TTC549 (cell line): ENCODE measurements at regions not wholly inside any gene's neighbourhood (a gene's known extent, or its start where the extent isn't known, plus 50 kb on each side); places are given as distances from the start of the nearest gene placed in this dataset.

ENCODE experiments used
- FAIRE-seq: peaks from 2 replicates; lab custom pipeline; 2012; peaks lifted over from hg19 to GRCh38; lab: Jason Lieb, UNC

GRCh38 chr2:133948610-133949290 lies 305.1 kb upstream of the MGAT5 start:
- no peak for FAIRE-seq

DNA sequence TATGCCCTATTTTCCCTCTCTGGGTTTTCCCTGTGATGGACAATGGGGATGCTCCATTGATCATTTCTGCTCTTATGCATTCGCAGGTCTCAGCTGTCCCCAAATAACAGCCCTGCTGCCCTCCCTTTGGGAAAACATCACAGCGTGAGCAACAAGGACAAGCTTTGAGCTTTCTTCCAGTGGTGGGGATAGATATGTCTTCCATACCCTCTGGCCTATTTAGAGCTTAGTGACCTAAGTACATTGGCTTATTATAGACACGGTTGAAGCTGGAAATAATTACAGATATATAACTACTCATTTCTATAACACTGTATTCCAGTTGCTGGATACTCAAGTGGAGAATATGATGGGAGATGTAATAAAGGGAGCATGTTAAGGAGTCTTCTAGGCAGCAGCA lies 304.3 kb upstream of the MGAT5 start:
- FAIRE-seq = no peak

DNA sequence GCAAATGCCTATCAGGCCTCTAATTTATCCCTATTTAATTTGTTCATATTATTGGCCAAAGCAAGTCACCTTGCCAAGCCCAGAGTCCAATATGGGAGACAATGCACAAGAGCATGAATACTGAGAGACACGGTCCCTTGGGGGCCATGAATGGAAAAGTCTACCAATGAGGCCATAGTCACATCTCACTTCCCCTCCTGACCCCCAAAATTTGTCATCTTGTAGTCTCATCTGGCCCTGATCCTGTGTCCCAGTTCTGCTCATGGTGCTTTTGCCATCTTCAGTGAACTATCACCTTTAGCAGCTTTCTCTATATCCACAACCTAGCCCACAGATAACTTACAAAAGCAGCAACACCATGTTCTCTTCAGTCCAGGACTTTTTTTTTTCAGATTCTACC lies 302.7 kb upstream of the MGAT5 start:
- FAIRE-seq = no peak

DNA sequence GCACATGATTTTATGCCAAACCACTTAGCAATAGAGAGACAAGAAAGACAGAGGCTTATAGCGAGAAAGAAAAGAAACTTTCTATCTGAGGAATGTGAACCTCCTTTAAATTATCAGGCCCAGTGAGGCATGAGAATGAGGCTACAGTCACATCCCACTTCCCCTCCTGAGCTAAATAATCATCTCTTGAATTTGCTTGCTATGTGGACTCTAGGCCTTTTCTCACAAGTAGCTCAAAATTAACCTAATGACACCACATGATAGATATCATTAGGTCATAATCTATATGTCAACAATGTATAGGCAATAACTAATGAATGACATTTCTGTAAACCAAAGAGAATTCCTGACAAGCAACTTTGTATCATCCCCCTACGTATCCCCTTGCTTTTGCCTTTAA lies 301.5 kb upstream of the MGAT5 start:
- FAIRE-seq = no peak

- no peak for FAIRE-seq
These were observed 301.0 kb upstream of the MGAT5 start for GRCh38 chr2:133952896-133953295.

- no peak for FAIRE-seq
These were observed 300.3 kb upstream of the MGAT5 start for GRCh38 chr2:133953524-133953923.

- no peak for FAIRE-seq
These were observed 299.2 kb upstream of the MGAT5 start for GRCh38 chr2:133954636-133955035.

- no peak for FAIRE-seq
These were observed 298.7 kb upstream of the MGAT5 start for GRCh38 chr2:133955169-133955568.

- FAIRE-seq = no peak
These were observed 297.4 kb upstream of the MGAT5 start for GRCh38 chr2:133956434-133956935.

- no peak for FAIRE-seq
These were observed 296.0 kb upstream of the MGAT5 start for GRCh38 chr2:133957724-133958480.

DNA sequence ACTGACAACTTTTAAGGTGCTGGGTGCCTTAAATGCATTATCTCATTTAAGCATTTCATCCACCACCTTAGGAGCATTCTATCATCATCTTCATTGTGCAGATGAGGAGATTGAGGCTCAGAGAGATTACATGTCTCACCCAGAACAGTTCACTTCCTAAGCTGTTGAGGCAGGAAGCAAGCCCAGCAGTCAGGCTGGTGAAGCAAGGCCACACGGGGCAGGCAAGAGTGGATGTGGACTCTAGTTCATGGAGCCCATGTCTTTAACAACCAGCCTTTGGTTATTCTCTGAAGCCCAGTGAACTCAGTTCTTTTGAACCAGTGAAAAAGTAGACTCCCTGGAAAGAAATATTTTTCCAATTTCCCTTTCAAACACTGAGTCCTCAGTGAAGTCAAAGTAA lies 294.8 kb upstream of the MGAT5 start:
- FAIRE-seq = no peak

DNA sequence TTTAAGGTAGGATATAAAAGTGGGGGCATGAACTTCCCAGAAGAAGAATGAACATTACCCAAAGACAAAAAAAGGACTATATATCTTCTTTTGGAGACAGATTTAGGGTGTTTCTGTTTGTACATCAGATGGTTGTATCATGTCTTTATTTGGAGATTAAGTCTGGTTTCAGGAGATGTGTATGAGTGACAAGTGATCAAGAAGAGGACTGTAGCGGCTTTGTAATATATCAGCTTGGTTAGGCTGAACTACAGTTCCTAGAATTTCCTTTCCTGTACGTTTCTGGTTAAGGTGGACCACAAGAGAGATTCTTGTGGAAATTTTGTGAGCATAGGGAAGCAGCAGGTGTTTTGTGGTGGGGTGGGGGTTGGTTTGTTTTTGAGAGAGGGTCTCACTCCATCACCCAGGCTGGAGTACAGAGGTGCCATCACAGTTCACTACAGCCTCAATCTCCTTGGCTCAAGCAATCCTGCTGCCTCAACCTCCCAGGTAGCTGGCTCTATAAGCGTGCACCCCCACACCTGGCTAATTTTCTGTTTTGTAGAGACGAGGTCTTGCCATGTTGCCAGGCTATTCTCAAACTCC lies 287.1 kb upstream of the MGAT5 start:
- no peak for FAIRE-seq

DNA sequence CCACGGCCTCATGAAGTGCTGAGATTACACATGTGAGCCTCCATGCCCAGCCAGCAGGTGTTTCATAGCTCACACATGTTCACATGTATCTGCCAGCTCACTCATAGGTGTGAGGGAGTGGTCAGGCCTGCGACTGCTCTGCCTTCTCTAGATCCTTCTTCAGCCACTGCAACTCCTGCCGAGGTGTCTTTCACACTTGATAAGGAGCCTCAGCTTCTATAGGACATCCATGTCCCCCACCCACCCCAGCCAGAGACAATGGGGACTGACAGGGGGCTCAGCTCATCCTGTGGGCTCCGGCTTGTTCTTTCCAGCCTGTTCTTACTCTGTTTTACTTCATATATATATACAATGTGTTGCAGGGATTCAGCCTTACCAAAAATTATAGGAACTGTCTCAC lies 286.5 kb upstream of the MGAT5 start:
- no peak for FAIRE-seq

- no peak for FAIRE-seq
These were observed 285.4 kb upstream of the MGAT5 start for GRCh38 chr2:133968446-133968845.

DNA sequence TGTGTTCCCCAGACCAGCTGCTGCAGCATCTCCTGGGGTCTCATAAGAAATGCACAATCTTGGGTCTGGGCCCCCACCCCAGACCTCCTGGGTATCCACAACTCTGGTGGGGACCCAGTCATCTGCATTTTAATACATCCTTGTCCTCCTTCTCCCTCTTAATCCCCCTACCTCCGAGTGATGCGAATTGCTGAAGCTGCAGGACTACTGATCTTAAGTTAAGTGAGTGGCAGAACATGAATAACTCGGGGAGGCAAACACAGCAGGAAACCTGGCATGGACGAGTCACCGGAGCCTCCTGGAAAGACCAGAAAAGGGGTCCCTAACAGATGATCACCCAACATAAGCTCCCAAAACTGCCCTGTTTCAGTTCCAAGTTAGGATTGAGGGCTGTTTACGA lies 283.2 kb upstream of the MGAT5 start:
- no peak for FAIRE-seq

DNA sequence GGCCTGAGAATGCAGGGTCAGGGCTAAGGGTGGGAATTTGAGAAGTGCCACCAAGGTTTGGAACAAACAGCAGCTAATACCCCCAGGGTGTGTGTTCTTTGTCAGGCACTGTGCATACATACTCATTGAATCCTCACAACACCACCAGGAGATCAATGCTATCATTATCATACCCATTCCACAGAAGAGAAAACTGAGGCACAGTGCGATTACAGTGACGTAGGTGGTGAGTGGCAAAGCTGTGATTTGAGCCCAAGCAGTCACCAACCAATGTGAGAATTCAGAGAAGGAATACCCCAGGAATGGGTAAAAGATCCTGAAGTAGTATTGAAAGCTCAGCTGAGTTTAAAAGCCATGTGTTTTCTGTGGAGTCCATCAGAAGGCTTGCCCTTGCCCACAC lies 281.6 kb upstream of the MGAT5 start:
- FAIRE-seq = no peak

DNA sequence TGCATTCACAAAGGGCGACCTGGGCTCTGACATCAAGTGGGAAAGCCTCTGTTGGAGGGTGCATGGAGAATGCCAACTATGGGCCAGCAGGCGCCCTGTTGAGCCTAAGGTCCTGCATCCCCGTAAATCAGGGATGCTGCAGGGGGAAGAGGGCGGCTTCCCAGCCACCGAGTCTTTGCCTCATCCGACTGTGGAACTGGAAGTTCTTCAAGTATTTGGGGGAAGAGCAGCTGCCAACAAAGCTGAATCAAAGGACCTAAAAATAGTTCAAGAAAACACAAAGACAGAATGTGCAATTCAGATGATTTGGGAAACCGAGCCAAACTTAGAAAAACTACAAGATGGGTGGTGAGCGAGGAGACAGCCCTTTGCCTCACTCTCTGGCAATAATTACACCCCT lies 281.1 kb upstream of the MGAT5 start:
- FAIRE-seq = no peak

DNA sequence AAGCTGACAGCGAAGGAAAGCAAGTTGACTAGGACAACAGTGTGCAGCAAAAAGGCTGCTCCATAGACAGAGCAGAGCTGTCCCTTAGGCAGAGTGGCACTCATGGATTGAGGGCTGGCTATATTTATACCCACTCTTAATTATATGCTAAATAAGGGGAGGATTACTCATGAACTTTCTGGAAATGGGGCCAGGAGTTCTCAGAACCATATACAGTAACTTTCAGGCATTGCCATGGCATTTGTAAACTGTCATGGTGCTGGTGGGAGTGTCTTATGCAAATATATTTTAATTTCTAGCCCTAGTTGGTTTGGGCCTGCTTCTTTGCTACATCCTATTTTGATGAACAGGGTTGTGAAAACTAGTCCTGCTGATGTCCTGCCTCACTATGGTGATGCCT lies 279.5 kb upstream of the MGAT5 start:
- no peak for FAIRE-seq

DNA sequence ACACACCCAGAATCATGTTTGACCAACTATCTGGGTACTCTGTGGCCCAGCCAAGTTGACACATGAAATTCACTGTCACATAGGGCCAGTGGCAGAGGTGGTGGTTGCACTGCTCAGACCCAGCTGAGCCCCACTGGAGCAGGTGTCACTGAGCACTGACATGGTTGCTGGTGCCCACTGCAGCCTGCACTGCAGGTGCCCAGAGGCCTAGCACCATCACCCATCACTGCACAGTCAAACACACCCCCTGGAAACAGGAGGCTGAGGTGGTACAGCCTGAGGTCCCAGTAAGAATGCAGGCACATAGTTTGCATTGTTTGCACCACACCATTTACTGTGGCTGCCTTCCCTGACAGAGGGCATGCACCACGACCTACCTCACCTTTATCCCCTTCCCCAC lies 278.7 kb upstream of the MGAT5 start:
- FAIRE-seq = no peak

GRCh38 chr2:133975676-133976428 lies 278.0 kb upstream of the MGAT5 start:
- FAIRE-seq = no peak

GRCh38 chr2:133976659-133977058 lies 277.2 kb upstream of the MGAT5 start:
- FAIRE-seq = no peak

DNA sequence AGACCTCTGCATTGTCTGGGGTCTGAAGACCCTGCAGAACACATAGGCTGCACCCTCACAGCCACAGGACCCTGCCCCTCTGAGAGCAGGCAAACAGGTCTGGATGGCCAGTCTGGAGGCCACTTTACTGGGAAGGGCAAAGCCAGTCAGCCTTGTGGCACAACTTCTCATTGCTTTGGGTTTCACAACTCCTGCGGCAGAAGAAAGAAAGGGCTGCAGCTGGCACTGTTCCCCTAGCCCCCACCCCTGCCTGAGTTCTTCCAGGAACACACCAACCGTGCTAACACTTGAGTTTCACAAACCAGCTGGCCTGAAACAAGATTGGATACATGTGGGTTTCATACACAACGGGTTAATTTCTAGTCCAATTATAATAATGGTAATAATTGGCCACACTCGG lies 276.5 kb upstream of the MGAT5 start:
- FAIRE-seq = no peak

- no peak for FAIRE-seq
These were observed 271.6 kb upstream of the MGAT5 start for GRCh38 chr2:133982256-133982655.
